ENCODE measurements at regions not wholly inside any gene's neighbourhood (a gene's known extent, or its start where the extent isn't known, plus 50 kb on each side); places are given as distances from the start of the nearest gene placed in this dataset.

DNA sequence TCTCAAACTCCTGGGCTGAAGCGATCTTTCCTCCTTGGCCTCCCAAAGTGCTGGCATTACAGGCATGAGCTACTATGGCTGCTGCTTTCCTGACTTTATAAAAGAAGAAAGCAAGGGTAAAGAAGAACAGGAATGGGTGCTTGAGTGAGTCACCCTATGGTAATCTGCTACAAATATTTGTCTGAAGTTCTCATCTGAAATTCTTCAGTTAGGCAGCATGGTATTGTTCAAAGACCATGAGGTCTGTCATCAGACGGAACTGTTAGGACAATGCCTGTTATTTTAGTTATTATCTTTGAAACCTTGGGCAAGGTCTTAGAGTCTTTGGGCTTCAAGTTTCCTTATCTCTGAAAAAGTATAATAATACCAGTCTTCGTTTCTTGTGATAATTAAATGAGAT is 695.8 kb downstream of the RNF144A start:
- Mint-ChIP-seq H3K9me3 (no peaks in the 10 kb centered on the region), H3K27ac (no peak overlapping the region), H3K27me3 (ENCODE audit: low read depth) (no peaks in the 10 kb centered on the region), H3K4me3 (no peak overlapping the region), H3K4me1 (ENCODE audit: low read depth) (peaks cover 27% of the 10 kb centered on the region), H3K36me3 (ENCODE audit: low read depth) (no peaks in the 10 kb centered on the region)
- CTCF ChIA-PET, result interaction anchor here (0.6 to 1.7 kb wide), 3 partner anchors 12 to 501 kb away, joined by 3 to 4 read pairs (median 3); no protein-coding TSS in a partner anchor
- no peak for DNase-seq
- intact Hi-C loops (cut with micrococcal nuclease), result no loop called here

DNA sequence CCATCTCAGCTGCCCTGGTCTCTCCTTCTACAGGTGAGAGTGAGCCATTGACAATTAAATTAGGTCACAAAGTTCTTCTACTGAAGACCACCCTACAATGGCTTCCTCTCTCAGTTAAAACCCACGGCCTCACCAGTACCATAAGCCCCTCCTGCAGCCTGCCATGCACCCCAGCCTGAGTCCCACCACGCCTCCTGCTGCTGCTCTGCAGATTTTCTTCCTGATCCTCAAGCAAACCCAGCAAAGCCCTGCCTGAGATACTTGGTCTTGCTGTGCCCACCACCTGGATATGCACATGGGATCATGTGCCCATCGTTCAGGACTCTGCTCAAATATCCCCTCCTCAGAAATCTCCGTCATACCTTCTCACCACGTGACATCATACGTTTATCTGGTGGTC is 696.6 kb downstream of the RNF144A start:
- Mint-ChIP-seq H3K9me3 (no peaks in the 10 kb centered on the region), H3K36me3 (ENCODE audit: low read depth) (no peaks in the 10 kb centered on the region), H3K4me3 (no peak overlapping the region), H3K27ac (no peak overlapping the region), H3K4me1 (ENCODE audit: low read depth) (peaks cover 24% of the 10 kb centered on the region), H3K27me3 (ENCODE audit: low read depth) (no peaks in the 10 kb centered on the region)
- DNase-seq, result no peak
- CTCF ChIA-PET, result no interaction called here
- intact Hi-C loops (cut with micrococcal nuclease), result no loop called here

DNA sequence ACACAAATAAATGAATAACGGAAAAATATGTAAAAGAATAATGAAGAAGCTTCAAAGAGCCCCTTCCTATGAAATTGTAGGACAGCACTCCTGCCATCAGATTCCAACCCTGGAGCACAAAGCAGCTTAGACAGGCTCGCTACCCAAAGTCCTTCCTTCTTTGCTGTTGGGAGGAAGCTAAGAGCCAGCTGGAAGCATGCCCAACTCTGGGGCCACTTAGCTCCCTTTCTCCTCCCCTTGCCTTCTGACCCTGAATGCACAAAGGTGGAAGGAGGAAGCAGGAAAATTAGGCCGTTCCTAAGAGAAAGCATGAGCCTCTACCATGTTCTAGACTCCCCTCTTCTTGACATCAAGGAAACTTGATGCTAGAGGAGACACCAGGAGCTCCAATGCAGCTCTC is 700.8 kb downstream of the RNF144A start:
- CTCF ChIA-PET, result interaction anchor here (0.6 to 0.7 kb wide), 2 partner anchors 22 to 24 kb away, joined by 3 read pairs; no protein-coding TSS in a partner anchor
- H3K27ac Mint-ChIP-seq, result no peak overlapping the region
- H3K27me3 Mint-ChIP-seq (ENCODE audit: low read depth), result no peaks in the 10 kb centered on the region
- H3K4me3 Mint-ChIP-seq, result no peak overlapping the region
- intact Hi-C loops (cut with micrococcal nuclease), result no loop called here
- peaks cover 2% of the 10 kb centered on the region for H3K4me1 Mint-ChIP-seq (ENCODE audit: low read depth)
- no peaks in the 10 kb centered on the region for H3K36me3 Mint-ChIP-seq (ENCODE audit: low read depth)
- peaks cover 9% of the 10 kb centered on the region for H3K9me3 Mint-ChIP-seq
- no peak for DNase-seq

DNA sequence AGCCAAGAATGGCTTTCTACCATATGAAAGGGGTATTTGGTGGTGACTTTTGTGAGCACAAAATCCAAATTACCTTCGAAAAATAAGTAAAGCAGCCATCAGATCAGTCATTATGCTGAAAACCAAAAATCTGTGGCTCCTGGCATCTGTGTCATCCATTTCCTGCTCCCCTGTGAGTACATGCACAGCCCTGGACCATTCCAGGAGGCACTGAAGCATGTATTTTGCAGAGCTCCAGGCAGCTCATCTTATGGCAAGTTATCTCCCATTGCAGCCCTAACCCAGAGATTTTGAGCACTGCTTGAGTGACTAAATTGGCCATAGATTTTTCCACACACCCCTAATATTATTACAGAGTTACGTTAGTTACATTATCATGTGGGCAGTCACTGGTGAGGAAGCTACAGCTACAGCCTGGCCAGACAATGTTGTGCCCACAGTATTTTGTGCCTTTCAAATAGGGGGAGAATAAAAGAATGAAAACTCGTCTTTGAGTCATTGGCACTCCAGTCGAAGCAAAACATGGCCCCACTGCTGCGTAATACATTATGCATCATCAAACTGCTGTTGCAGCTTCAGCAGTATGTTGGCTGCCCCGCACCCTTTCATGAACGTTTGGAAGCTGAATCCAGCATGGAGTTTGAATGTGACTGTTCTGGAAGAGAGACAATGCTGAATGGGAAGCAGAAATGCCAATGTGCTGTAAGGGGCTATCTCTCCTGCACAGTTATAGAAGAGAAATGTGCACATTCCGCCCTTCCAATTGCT is 702.2 kb downstream of the RNF144A start:
- Mint-ChIP-seq H3K4me1 (ENCODE audit: low read depth) (peaks cover 2% of the 10 kb centered on the region), H3K27me3 (ENCODE audit: low read depth) (no peaks in the 10 kb centered on the region), H3K4me3 (no peak overlapping the region), H3K27ac (no peak overlapping the region), H3K36me3 (ENCODE audit: low read depth) (no peaks in the 10 kb centered on the region), H3K9me3 (peaks cover 9% of the 10 kb centered on the region)
- CTCF ChIA-PET, result no interaction called here
- intact Hi-C loops (cut with micrococcal nuclease), result no loop called here
- no peak for DNase-seq

DNA sequence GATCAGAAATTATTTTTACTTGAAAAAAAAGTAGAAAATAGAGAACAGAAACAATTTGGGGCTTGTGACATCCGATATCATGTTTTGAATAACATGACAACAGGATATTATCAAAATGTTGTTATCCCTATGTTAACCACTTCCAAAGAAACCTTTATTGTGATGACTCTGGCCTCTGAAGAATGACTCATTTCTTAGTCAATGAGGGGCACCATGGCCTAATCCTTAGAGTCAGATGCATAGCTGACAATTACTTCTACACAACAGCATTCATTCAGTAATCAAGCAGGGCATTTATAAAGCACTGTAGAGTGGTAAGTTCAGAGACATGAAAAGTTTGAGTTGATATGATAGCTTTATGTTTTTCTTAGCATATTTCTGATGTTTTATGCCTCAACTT is 703.0 kb downstream of the RNF144A start:
- Mint-ChIP-seq H3K4me3 (no peak overlapping the region), H3K4me1 (ENCODE audit: low read depth) (peaks cover 2% of the 10 kb centered on the region), H3K27me3 (ENCODE audit: low read depth) (no peaks in the 10 kb centered on the region), H3K36me3 (ENCODE audit: low read depth) (no peaks in the 10 kb centered on the region), H3K9me3 (peaks cover 9% of the 10 kb centered on the region), H3K27ac (no peak overlapping the region)
- DNase-seq, result no peak
- CTCF ChIA-PET, result no interaction called here
- intact Hi-C loops (cut with micrococcal nuclease), result no loop called here

DNA sequence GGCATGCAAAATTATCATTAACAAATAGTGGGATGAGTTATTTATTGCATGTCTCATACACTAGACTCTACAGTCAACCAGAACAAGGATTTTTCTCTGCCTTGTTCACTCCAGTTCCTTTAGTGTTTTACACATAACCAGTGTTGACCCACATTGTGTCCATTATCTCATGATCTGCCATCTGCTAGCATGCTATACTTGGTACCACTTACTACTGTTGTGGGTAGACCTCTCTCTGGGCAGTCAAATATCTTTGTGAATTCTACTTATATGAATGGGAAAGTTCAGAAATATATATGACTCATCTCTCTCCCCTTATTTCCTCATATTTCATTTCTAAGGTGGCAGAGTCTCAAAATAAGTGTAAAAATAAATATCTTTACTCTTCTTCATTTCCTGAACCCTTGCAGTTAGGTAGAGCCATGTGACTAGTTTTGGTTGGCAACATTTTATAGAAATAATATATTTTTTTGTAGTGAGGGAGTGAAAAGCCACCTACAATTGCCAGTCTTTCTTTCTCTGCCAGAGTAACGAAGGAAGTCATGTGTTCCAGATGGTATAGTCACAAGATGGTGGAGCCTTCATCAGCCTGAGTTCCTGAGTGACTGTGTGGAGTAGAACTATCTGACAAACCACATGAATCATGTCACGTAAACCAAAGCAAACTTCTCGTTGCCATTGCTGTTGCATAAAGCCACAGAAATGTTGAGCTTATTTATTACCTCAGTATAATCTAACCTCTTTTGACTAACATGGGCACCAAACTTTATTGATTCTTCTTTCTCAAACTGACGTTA is 704.0 kb downstream of the RNF144A start:
- Mint-ChIP-seq H3K36me3 (ENCODE audit: low read depth) (no peaks in the 10 kb centered on the region), H3K9me3 (peaks cover 9% of the 10 kb centered on the region), H3K4me3 (no peak overlapping the region), H3K27ac (no peak overlapping the region), H3K4me1 (ENCODE audit: low read depth) (peaks cover 2% of the 10 kb centered on the region), H3K27me3 (ENCODE audit: low read depth) (no peaks in the 10 kb centered on the region)
- CTCF ChIA-PET, result no interaction called here
- intact Hi-C loops (cut with micrococcal nuclease), result no loop called here
- DNase-seq, result no peak

DNA sequence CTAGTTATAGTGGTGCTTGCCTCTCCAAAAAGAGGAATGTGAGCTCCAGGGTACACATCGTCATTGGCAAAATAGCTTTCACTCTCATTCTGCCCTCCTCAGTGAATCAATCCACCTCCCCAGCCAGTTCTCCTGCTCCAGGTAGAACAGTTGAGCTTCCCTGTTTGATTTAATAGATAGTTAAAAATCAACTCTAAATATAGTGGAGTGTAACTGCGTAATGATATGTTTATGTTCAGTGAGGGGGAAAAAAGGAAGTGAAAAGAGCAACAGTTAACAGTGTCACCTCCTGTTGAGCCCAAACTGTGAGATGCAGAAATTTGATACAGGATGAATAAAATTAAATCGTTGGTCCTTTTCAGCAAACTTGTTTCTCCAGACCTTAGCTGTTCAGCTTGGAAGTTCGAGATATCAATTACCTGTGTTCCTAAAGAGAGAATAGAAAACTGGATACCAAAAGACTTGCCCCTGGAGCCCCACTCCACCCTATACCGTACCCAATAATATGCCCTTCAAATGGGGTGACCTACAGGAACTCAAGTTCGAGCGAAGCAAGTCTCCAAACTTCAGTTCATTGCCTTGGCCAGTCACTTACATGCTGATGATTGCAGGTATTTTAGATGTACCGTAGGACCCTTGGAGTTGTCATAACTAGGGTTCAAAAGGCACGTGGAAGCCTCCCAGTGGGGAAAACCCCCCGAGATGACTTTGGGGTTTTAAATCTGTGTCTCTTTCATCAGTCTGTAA is 708.4 kb downstream of the RNF144A start:
- DNase-seq, result no peak
- CTCF ChIA-PET, result interaction anchor here (0.7 to 1.4 kb wide), 3 partner anchors 13 to 197 kb away, joined by 3 to 4 read pairs (median 3); no protein-coding TSS in a partner anchor
- intact Hi-C loops (cut with micrococcal nuclease), result no loop called here
- no peaks in the 10 kb centered on the region for H3K36me3 Mint-ChIP-seq (ENCODE audit: low read depth)
- H3K27me3 Mint-ChIP-seq (ENCODE audit: low read depth), result no peaks in the 10 kb centered on the region
- H3K27ac Mint-ChIP-seq, result no peak overlapping the region
- peaks cover 2% of the 10 kb centered on the region for H3K4me1 Mint-ChIP-seq (ENCODE audit: low read depth)
- H3K4me3 Mint-ChIP-seq, result no peak overlapping the region
- peaks cover 9% of the 10 kb centered on the region for H3K9me3 Mint-ChIP-seq

DNA sequence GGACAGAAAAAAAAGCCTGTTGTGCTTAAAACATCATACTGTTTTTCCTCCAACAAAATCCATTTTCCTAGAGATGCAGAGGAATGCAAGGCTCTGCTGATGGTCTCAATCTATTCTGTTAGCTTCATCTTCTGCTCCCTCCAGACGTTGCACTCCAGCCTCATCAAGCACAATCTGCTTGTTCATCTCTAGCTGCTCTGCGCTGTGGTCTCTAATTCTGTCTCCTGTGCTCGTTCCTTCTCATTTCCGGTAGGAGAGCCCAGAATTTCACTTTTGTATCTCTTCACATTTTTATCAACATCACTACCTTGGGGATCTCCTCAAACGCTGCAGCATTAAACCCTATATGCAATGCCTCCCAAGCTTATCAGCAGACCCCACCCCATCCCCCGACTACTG is 708.9 kb downstream of the RNF144A start:
- no peak for DNase-seq
- H3K36me3 Mint-ChIP-seq (ENCODE audit: low read depth), result no peaks in the 10 kb centered on the region
- H3K27me3 Mint-ChIP-seq (ENCODE audit: low read depth), result no peaks in the 10 kb centered on the region
- intact Hi-C loops (cut with micrococcal nuclease), result no loop called here
- H3K4me3 Mint-ChIP-seq, result no peak overlapping the region
- CTCF ChIA-PET, result no interaction called here
- H3K4me1 Mint-ChIP-seq (ENCODE audit: low read depth), result peaks cover under 1% of the 10 kb centered on the region
- peaks cover 7% of the 10 kb centered on the region for H3K9me3 Mint-ChIP-seq
- H3K27ac Mint-ChIP-seq, result no peak overlapping the region

DNA sequence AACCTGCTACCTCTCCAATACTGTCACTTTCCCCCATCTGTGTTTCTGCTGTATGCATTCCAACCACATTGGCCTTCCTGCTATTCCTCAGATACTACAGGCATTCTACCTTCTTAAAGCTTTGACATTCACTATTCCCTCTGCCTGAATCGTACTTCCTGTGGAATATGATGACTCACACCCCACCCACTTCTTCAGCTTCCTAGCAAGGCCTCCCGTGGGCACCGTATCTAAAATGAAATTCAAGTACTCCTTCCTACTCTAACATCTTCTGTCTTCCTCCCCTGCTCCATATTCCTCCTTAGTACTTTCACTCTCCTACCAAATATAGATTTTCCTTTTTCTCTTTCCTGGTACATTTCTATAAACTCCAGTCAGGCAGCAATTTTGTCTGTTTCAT is 710.4 kb downstream of the RNF144A start:
- no peak for DNase-seq
- H3K36me3 Mint-ChIP-seq (ENCODE audit: low read depth), result no peaks in the 10 kb centered on the region
- no peak overlapping the region for H3K4me3 Mint-ChIP-seq
- H3K4me1 Mint-ChIP-seq (ENCODE audit: low read depth), result no peaks in the 10 kb centered on the region
- H3K9me3 Mint-ChIP-seq, result no peaks in the 10 kb centered on the region
- CTCF ChIA-PET, result no interaction called here
- no peaks in the 10 kb centered on the region for H3K27me3 Mint-ChIP-seq (ENCODE audit: low read depth)
- intact Hi-C loops (cut with micrococcal nuclease), result no loop called here
- H3K27ac Mint-ChIP-seq, result no peak overlapping the region

DNA sequence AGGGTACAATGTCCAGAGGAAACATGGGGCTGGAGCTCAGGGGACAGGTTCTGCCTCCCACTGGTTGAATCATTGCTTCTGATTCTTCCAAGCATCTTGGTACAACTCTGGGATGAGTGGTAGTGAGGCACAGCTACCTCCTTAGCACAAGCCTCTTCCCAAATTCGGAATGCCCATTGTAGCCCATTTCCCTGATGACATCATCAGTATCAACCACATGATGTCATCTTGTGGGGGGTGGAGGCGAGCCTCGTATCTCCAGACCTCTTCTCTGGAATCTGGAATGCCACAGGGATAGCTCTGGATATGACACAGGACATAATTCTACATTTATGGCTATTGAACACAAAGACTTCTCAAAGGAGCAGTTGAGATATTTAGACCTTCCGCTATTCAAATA is 715.2 kb downstream of the RNF144A start:
- Mint-ChIP-seq H3K27ac (no peak overlapping the region), H3K9me3 (no peaks in the 10 kb centered on the region), H3K27me3 (ENCODE audit: low read depth) (no peaks in the 10 kb centered on the region), H3K4me1 (ENCODE audit: low read depth) (no peaks in the 10 kb centered on the region), H3K4me3 (no peak overlapping the region), H3K36me3 (ENCODE audit: low read depth) (no peaks in the 10 kb centered on the region)
- CTCF ChIA-PET, result no interaction called here
- DNase-seq, result no peak
- intact Hi-C loops (cut with micrococcal nuclease), result no loop called here

DNA sequence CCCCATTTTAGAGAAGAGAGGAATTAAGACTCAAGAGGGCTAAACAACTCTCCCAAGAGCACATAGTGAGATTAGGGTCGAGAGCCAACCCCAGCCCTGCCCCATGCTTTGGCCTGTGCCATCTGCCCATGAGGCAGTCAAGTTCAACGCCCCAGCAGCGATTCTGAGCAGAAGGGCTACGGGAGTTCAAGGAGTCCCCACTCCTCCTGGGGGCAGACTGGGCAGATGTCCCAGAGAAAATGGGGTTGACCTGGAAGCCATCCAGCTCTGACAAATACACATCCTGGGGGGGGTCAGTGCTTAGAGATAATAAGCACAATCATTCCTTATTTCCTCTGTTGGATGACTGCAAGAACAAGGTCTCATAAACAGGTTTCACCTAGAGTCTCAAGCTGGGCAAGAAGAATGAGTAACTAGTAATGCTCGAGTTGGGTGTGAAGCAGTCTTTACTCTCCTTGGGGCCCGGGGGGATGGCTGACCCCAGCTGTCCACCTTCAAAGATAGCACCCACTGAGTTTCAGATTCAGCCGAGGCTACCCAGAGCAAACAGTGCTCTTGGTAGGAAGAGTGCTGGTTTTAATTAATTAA is 716.4 kb downstream of the RNF144A start:
- H3K27ac Mint-ChIP-seq, result no peak overlapping the region
- intact Hi-C loops (cut with micrococcal nuclease), result no loop called here
- DNase-seq, result no peak
- H3K27me3 Mint-ChIP-seq (ENCODE audit: low read depth), result no peaks in the 10 kb centered on the region
- H3K36me3 Mint-ChIP-seq (ENCODE audit: low read depth), result no peaks in the 10 kb centered on the region
- H3K4me1 Mint-ChIP-seq (ENCODE audit: low read depth), result no peaks in the 10 kb centered on the region
- CTCF ChIA-PET, result no interaction called here
- no peaks in the 10 kb centered on the region for H3K9me3 Mint-ChIP-seq
- H3K4me3 Mint-ChIP-seq, result no peak overlapping the region

DNA sequence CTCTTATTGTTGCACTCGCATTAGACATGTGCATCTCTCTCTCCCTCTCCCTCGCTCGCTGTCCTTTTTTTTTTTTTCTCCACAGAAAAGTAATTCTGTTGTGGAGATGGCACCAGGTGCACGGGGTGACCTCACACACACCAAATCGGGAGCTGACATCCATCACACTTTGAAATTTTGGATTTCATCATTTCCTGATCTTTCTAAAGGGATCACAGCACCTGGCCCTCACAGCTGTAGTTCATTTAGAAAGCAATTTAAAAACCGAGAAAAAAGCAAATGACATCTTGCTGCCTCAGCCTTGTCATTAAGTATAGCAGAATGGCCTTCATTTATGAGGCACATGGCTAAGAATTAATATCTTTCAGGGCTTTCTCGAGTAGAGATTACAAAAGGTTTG is 717.2 kb downstream of the RNF144A start:
- CTCF ChIA-PET, result no interaction called here
- no peak overlapping the region for H3K4me3 Mint-ChIP-seq
- intact Hi-C loops (cut with micrococcal nuclease), result no loop called here
- no peak for DNase-seq
- no peaks in the 10 kb centered on the region for H3K4me1 Mint-ChIP-seq (ENCODE audit: low read depth)
- H3K27ac Mint-ChIP-seq, result no peak overlapping the region
- H3K36me3 Mint-ChIP-seq (ENCODE audit: low read depth), result no peaks in the 10 kb centered on the region
- no peaks in the 10 kb centered on the region for H3K9me3 Mint-ChIP-seq
- H3K27me3 Mint-ChIP-seq (ENCODE audit: low read depth), result no peaks in the 10 kb centered on the region

All from activated naive CD4-positive, alpha-beta T cell treated with anti-CD3 and anti-CD28 coated beads for 36 hours (primary cell).